ENCODE measurements at regions not wholly inside any gene's neighbourhood (a gene's known extent, or its start where the extent isn't known, plus 50 kb on each side); places are given as distances from the start of the nearest gene placed in this dataset.

DNA sequence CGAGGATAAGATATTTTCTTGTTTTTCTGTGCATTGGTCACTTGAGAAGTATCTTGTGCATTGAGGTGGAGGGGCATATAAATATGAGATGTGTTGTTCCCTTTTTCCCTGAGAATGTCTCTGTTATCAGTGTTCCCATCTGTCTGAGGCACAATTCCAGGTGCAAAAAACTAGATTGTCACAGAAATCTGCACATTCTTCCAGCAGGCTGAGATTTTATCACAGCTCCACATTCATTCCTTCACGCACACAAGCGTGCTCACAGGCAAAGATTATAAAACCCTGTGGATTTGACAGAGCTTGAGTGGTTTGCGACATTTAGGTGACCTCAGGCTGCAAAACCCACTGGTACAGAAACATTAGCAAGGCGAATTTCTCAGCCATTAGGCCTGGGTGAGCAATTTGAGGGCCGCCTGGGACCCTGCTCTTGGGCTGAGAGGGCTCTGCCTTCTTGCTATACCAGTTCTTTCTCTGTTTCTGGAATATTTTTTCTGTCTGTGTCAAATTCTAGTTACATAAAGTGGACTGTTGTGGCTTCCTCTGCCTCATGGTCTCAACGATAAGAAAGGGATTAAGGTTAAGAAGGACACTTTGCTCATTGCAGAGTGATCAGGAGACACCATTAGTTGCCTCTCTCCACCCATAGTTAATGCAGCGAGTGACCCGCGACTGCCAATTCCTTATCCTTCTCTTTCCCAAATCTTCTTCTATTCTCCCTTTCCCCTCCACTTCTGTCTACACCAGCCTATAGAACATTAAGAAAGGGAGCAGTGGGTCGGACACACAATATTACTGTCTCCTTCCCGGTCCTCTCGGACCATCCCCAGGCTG lies 86.7 kb upstream of the C1QTNF7 start:
- H3K36me3 Mint-ChIP-seq (ENCODE audit: low read depth), result no peaks in the 10 kb centered on the region

GRCh38 chr4:15341733-15342300 lies 86.0 kb upstream of the C1QTNF7 start:
- Mint-ChIP-seq H3K27me3 (ENCODE audit: low read depth) (peaks cover 19% of the 10 kb centered on the region), H3K4me1 (ENCODE audit: low read depth) (peaks cover 2% of the 10 kb centered on the region), H3K9me3 (no peaks in the 10 kb centered on the region), H3K36me3 (ENCODE audit: low read depth) (no peaks in the 10 kb centered on the region), H3K4me3 (ENCODE audit: low read depth) (no peak overlapping the region), H3K27ac (no peak overlapping the region)
- DNase-seq (ENCODE audit: low spot score), result no peak
- intact Hi-C loops (cut with micrococcal nuclease), result no loop called here

More for the DNA sequence above, 86.7 kb upstream of the C1QTNF7 start:
- Mint-ChIP-seq H3K9me3 (no peaks in the 10 kb centered on the region), H3K27me3 (ENCODE audit: low read depth) (peaks cover 19% of the 10 kb centered on the region), H3K4me3 (ENCODE audit: low read depth) (no peak overlapping the region), H3K4me1 (ENCODE audit: low read depth) (peaks cover 2% of the 10 kb centered on the region), H3K27ac (no peak overlapping the region)
- intact Hi-C loops (cut with micrococcal nuclease), result no loop called here
- no peak for DNase-seq (ENCODE audit: low spot score)

GRCh38 chr4:15343000-15343399 lies 84.8 kb upstream of the C1QTNF7 start:
- Mint-ChIP-seq H3K4me3 (ENCODE audit: low read depth) (no peak overlapping the region), H3K4me1 (ENCODE audit: low read depth) (peaks cover 2% of the 10 kb centered on the region), H3K27me3 (ENCODE audit: low read depth) (peaks cover 15% of the 10 kb centered on the region), H3K9me3 (no peaks in the 10 kb centered on the region), H3K27ac (no peak overlapping the region), H3K36me3 (ENCODE audit: low read depth) (no peaks in the 10 kb centered on the region)
- intact Hi-C loops (cut with micrococcal nuclease), result no loop called here
- no peak for DNase-seq (ENCODE audit: low spot score)

DNA sequence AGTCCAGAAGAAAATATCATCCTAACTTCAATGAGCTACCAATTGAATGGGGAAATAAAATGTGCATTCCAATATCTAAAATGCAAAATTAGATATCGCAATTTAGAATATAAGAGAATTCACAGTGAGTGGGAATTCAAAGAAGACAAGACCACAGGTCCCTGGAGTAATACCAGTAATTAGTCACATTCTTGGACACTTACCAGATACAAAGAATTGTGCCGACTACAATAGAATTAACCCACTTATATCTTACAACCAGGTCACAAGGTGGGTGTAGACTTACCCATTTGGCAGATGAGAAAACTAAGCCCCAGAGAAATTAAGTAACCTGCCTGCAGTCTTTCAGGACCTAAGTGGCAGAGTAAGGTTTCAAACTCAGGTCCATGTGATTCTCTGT lies 84.3 kb upstream of the C1QTNF7 start:
- Mint-ChIP-seq H3K4me3 (ENCODE audit: low read depth) (no peak overlapping the region), H3K36me3 (ENCODE audit: low read depth) (no peaks in the 10 kb centered on the region), H3K27me3 (ENCODE audit: low read depth) (peaks cover 12% of the 10 kb centered on the region), H3K9me3 (no peaks in the 10 kb centered on the region), H3K27ac (no peak overlapping the region), H3K4me1 (ENCODE audit: low read depth) (peaks cover 2% of the 10 kb centered on the region)
- DNase-seq (ENCODE audit: low spot score), result no peak
- intact Hi-C loops (cut with micrococcal nuclease), result no loop called here

DNA sequence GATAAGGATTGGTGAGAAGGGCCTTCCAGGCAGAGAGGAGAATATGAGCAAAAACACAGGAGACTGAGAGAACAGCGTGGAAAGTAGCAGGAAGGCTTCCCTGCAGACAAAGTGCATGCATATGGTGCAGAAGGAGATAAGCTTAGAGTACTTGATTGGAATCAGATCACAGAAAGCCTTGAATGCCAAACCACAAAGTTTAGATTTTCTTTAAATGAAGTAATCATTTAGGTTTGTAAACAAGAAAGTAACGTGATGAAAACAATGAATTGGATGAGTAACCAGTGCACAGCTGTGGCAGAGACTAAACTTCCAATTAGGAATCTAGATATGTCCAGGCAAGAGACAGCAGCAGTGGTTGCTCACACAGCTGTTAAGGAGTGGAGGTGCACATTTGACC lies 83.8 kb upstream of the C1QTNF7 start:
- Mint-ChIP-seq H3K4me3 (ENCODE audit: low read depth) (no peak overlapping the region), H3K4me1 (ENCODE audit: low read depth) (peaks cover 2% of the 10 kb centered on the region), H3K9me3 (no peaks in the 10 kb centered on the region), H3K36me3 (ENCODE audit: low read depth) (no peaks in the 10 kb centered on the region), H3K27me3 (ENCODE audit: low read depth) (peaks cover 12% of the 10 kb centered on the region), H3K27ac (no peak overlapping the region)
- intact Hi-C loops (cut with micrococcal nuclease), result no loop called here
- DNase-seq (ENCODE audit: low spot score), result no peak

DNA sequence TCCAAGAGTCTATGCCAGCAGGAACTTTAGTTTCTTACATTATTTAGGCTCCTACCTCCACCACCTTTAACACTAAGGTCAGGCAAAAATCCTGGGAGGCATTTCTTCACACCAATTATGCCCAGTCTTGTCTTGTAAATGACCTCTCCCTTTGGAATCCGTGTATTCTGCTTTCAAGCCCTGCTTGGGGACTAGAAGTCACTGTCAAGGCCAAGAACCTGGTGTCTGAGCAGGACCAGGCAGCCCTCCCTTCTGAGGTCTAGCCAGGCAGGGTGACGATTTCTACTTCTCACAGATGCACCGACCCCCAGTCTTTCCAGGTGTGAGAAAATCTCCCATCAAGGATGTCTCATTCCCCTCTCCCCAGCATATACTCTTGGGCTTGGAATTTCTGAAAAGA lies 82.7 kb upstream of the C1QTNF7 start:
- H3K9me3 Mint-ChIP-seq, result no peaks in the 10 kb centered on the region
- H3K27me3 Mint-ChIP-seq (ENCODE audit: low read depth), result peaks cover 11% of the 10 kb centered on the region
- no peak for DNase-seq (ENCODE audit: low spot score)
- no peak overlapping the region for H3K27ac Mint-ChIP-seq
- peaks cover 10% of the 10 kb centered on the region for H3K4me1 Mint-ChIP-seq (ENCODE audit: low read depth)
- intact Hi-C loops (cut with micrococcal nuclease), result no loop called here
- no peaks in the 10 kb centered on the region for H3K36me3 Mint-ChIP-seq (ENCODE audit: low read depth)
- H3K4me3 Mint-ChIP-seq (ENCODE audit: low read depth), result no peak overlapping the region

DNA sequence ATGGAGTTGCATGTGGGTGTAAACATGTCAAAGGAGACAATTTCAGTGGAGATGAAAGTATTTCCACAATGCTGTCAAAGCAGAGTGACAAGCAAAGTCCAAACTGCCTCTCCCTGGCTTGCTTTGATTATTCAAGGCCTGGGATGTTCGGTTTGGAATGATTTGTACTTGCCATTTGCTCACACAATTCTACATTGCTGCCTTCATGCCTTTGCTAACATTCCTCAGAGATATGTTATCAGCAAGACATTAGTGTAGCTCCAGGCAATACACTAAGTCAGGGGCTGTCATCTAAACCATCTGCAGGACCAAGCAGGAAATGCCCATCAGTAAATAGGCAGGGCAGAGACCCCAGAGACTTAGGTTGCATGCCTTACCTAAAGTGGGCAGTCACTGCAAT lies 79.6 kb upstream of the C1QTNF7 start:
- Mint-ChIP-seq H3K4me1 (ENCODE audit: low read depth) (peaks cover 10% of the 10 kb centered on the region), H3K4me3 (ENCODE audit: low read depth) (no peak overlapping the region), H3K9me3 (no peaks in the 10 kb centered on the region), H3K36me3 (ENCODE audit: low read depth) (no peaks in the 10 kb centered on the region), H3K27ac (no peak overlapping the region), H3K27me3 (ENCODE audit: low read depth) (peaks cover 14% of the 10 kb centered on the region)
- intact Hi-C loops (cut with micrococcal nuclease), result no loop called here
- DNase-seq (ENCODE audit: low spot score), result no peak

GRCh38 chr4:15348695-15349094 lies 79.1 kb upstream of the C1QTNF7 start:
- no peak for DNase-seq (ENCODE audit: low spot score)
- intact Hi-C loops (cut with micrococcal nuclease), result no loop called here
- no peaks in the 10 kb centered on the region for H3K9me3 Mint-ChIP-seq
- H3K4me1 Mint-ChIP-seq (ENCODE audit: low read depth), result peaks cover 10% of the 10 kb centered on the region
- no peak overlapping the region for H3K4me3 Mint-ChIP-seq (ENCODE audit: low read depth)
- H3K27ac Mint-ChIP-seq, result no peak overlapping the region
- H3K27me3 Mint-ChIP-seq (ENCODE audit: low read depth), result peaks cover 17% of the 10 kb centered on the region
- H3K36me3 Mint-ChIP-seq (ENCODE audit: low read depth), result no peaks in the 10 kb centered on the region

DNA sequence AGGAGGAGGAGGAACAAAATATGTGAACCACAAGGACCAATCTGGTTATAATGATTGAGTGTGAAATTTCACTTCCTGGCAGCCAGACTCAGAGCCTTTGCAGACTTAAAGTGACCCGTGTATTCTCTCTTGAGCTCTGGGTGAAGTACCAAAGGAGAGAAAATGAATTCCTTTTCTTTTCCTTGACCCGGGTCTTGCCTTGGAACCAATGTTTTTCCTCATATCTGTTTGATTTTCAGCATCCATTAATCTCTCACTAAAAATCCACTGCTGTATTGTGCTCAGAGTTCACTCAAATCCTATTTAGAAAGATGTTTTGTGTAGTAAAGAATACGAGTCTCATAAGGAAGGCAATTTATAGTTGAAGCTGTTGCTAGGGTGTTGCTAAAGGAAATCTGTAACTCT lies 78.3 kb upstream of the C1QTNF7 start:
- H3K27me3 Mint-ChIP-seq (ENCODE audit: low read depth), result peaks cover 17% of the 10 kb centered on the region
- peaks cover 8% of the 10 kb centered on the region for H3K4me1 Mint-ChIP-seq (ENCODE audit: low read depth)
- peak overlapping the region; percentile 26 for H3K27ac Mint-ChIP-seq
- H3K9me3 Mint-ChIP-seq, result no peaks in the 10 kb centered on the region
- H3K4me3 Mint-ChIP-seq (ENCODE audit: low read depth), result no peak overlapping the region
- H3K36me3 Mint-ChIP-seq (ENCODE audit: low read depth), result no peaks in the 10 kb centered on the region
- DNase-seq (ENCODE audit: low spot score), result no peak
- intact Hi-C loops (cut with micrococcal nuclease), result no loop called here

GRCh38 chr4:15349965-15350364 lies 77.9 kb upstream of the C1QTNF7 start:
- Mint-ChIP-seq H3K4me3 (ENCODE audit: low read depth) (no peak overlapping the region), H3K36me3 (ENCODE audit: low read depth) (no peaks in the 10 kb centered on the region), H3K9me3 (no peaks in the 10 kb centered on the region), H3K27me3 (ENCODE audit: low read depth) (peaks cover 17% of the 10 kb centered on the region), H3K27ac (no peak overlapping the region), H3K4me1 (ENCODE audit: low read depth) (peaks cover 8% of the 10 kb centered on the region)
- intact Hi-C loops (cut with micrococcal nuclease), result no loop called here
- no peak for DNase-seq (ENCODE audit: low spot score)

DNA sequence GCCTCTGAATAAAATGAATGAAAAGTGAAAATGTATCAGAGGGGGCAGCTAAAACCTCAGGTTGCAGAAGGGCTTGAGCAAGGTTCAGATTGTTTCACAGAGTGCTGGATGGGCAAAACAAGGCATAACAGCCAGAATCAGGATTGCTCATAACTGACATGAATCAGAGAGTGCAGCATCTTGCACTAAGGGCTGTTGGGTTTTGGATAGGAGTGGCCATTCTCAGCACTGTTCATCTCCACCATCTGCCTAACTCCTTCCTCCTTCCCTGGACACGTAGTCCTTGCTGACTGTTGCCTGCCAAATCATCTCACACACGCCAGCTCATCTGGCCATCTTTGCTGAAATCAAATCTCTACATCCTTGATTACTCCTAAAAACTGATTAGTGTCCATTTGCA lies 75.3 kb upstream of the C1QTNF7 start:
- no peak overlapping the region for H3K4me3 Mint-ChIP-seq (ENCODE audit: low read depth)
- H3K9me3 Mint-ChIP-seq, result no peaks in the 10 kb centered on the region
- no peak for DNase-seq (ENCODE audit: low spot score)
- peaks cover 8% of the 10 kb centered on the region for H3K4me1 Mint-ChIP-seq (ENCODE audit: low read depth)
- peaks cover 13% of the 10 kb centered on the region for H3K27me3 Mint-ChIP-seq (ENCODE audit: low read depth)
- no peaks in the 10 kb centered on the region for H3K36me3 Mint-ChIP-seq (ENCODE audit: low read depth)
- H3K27ac Mint-ChIP-seq, result no peak overlapping the region
- intact Hi-C loops (cut with micrococcal nuclease), result no loop called here

DNA sequence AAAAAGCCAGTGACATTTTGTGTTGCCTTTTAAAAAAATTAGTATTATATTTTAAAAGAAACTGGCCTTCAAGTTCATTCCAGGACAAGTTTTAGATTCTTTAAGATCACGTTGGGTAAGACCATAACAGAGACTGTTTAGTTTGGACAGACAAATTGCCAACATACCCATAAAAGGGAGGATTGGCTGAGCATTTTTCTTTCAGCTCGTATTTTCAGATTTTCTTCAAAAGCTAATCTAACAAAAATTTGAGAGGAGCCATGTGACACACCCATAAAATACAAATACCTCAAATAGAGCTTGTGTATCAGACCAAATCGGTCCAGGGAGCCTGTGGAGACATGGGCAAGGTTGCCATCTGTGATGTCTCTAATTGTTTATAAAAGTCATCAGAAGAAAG lies 74.6 kb upstream of the C1QTNF7 start:
- intact Hi-C loops (cut with micrococcal nuclease), result no loop called here
- H3K27ac Mint-ChIP-seq, result no peak overlapping the region
- no peaks in the 10 kb centered on the region for H3K36me3 Mint-ChIP-seq (ENCODE audit: low read depth)
- peaks cover 8% of the 10 kb centered on the region for H3K4me1 Mint-ChIP-seq (ENCODE audit: low read depth)
- no peak for DNase-seq (ENCODE audit: low spot score)
- H3K4me3 Mint-ChIP-seq (ENCODE audit: low read depth), result no peak overlapping the region
- no peaks in the 10 kb centered on the region for H3K9me3 Mint-ChIP-seq
- H3K27me3 Mint-ChIP-seq (ENCODE audit: low read depth), result peaks cover 16% of the 10 kb centered on the region

DNA sequence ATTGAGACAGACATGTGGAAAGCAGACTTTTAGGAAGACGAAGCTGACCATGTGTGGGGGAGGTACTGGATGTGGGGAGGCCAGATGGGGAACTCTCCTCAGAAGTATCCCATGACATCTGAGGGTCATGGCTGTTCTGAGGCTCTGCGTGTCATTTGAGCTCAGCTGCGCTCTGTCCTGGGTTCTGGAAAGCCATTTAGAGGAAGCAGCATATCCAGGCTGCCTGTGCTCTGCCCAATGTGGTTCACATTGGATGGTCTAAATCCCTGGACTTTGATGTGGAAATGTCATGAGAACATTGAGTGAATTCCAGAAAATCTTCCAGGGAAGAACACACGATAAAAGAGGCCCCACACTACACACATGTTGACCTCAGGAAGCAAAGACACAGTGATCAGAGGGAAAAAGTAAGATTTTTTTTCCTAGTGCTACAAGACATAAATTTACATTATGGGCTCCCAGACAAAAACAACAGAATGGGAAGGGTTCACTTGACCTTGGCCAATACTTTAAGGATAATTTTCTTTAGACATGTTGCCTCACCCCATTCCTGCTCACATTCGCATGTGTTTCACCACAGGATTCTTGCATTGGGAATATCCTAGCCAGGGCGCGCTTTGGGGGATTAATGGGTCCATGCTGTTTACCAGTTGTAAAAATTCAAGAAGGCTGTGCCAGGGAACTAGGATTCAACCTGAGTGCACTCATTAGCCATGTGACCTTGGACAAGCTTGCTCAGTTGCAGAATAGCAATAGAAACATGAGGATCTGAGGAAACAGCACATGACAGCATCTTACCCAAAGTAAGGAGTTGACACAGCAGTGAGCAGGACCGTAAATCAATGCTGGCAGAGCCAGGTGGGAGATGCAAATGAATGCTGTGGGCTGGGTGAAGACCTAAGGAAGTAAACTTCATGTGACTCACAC lies 73.2 kb upstream of the C1QTNF7 start:
- Mint-ChIP-seq H3K4me3 (ENCODE audit: low read depth) (no peak overlapping the region), H3K27me3 (ENCODE audit: low read depth) (peaks cover 15% of the 10 kb centered on the region), H3K4me1 (ENCODE audit: low read depth) (peaks cover 2% of the 10 kb centered on the region), H3K9me3 (no peaks in the 10 kb centered on the region), H3K27ac (no peak overlapping the region), H3K36me3 (ENCODE audit: low read depth) (no peaks in the 10 kb centered on the region)
- intact Hi-C loops (cut with micrococcal nuclease), result no loop called here
- DNase-seq (ENCODE audit: low spot score), result no peak

Data from activated T-helper 2 cell treated with anti-CD3 and anti-CD28 coated beads, Interferon-gamma antibody, Interleukin-2, Interleukin-4, amounts not matched to agents 10 μg/mL and 5 μg/mL and 100 μg/mL, durations not matched to agents 14 hours and 24 hours and 36 hours (primary cell).